Hepatocyte (in vitro differentiated cells): ENCODE measurements at regions not wholly inside any gene's neighbourhood (a gene's known extent, or its start where the extent isn't known, plus 50 kb on each side); places are given as distances from the start of the nearest gene placed in this dataset.

Experiments used
- CTCF ChIP-seq: fragments of 200-600 bp; sonication (generic); IDR thresholded peaks from 2 replicates; pipeline ENCODE4 v1.5.1; 2016; ENCODE audit warnings: antibody characterized with exemption, mild to moderate bottlenecking; ENCODE audit not compliant: poor library complexity
- EZH2phosphoT487 ChIP-seq: fragments of 200-600 bp; sonication (generic); IDR thresholded peaks from one replicate; pipeline ENCODE4 v1.6.1; 2018; ENCODE audit warnings: antibody characterized with exemption, mild to moderate bottlenecking, low read depth, moderate library complexity; ENCODE audit not compliant: unreplicated experiment, severe bottlenecking

- TF ChIP-seq EZH2phosphoT487: no peak
- TF ChIP-seq CTCF: no peak
Observed at GRCh38 chr3:187964760-187965159, 189.2 kb upstream of the LPP start.
